Muscle of back (tissue), 3 donors: ENCODE measurements at regions not wholly inside any gene's neighbourhood (a gene's known extent, or its start where the extent isn't known, plus 50 kb on each side); places are given as distances from the start of the nearest gene placed in this dataset.
A peak's percentile ranks its signal among the peaks of the same experiment; 100 is the strongest.
"Not testable (repeated sequence)": the region's sequence is repeated elsewhere in the genome, so short reads cannot be mapped to it uniquely, and the experiment has no call there.

Experiments used
- DNase-seq, 3 donors: peaks; one replicate each; pipeline versions ENCODE4 v3.0.0 to v3.0.0-alpha.2; 2013

GRCh38 chr10:6926971-6927370 is 346.9 kb upstream of the PRKCQ start:
- no peak for DNase-seq

- DNase-seq = peak in 1 of 3 donors; percentile 27
These were observed 345.1 kb upstream of the PRKCQ start for GRCh38 chr10:6925146-6925545.

- no peak for DNase-seq
These were observed 344.1 kb upstream of the PRKCQ start for GRCh38 chr10:6924166-6924565.

- DNase-seq = not testable (repeated sequence)
These were observed 340.9 kb upstream of the PRKCQ start for GRCh38 chr10:6921026-6921425.

GRCh38 chr10:6920072-6921019 is 340.3 kb upstream of the PRKCQ start:
- peak; percentile 38 to 80 (median 70) for DNase-seq

GRCh38 chr10:6919077-6919476 is 339.0 kb upstream of the PRKCQ start:
- no peak for DNase-seq

- no peak for DNase-seq
These were observed 338.2 kb upstream of the PRKCQ start for GRCh38 chr10:6918305-6918704.

GRCh38 chr10:6917125-6917524 is 337.0 kb upstream of the PRKCQ start:
- DNase-seq = no peak

- no peak for DNase-seq
These were observed 336.5 kb upstream of the PRKCQ start for GRCh38 chr10:6916601-6917000.

- no peak for DNase-seq
These were observed 335.2 kb upstream of the PRKCQ start for GRCh38 chr10:6915307-6915706.

GRCh38 chr10:6912929-6913328 is 332.9 kb upstream of the PRKCQ start:
- no peak for DNase-seq

- DNase-seq = no peak
These were observed 332.3 kb upstream of the PRKCQ start for GRCh38 chr10:6912424-6912823.

GRCh38 chr10:6912021-6912420 is 331.9 kb upstream of the PRKCQ start:
- DNase-seq = no peak

- DNase-seq = no peak
These were observed 330.0 kb upstream of the PRKCQ start for GRCh38 chr10:6909905-6910560.

GRCh38 chr10:6907877-6908530 is 327.9 kb upstream of the PRKCQ start:
- DNase-seq = no peak

GRCh38 chr10:6894405-6894804 is 314.3 kb upstream of the PRKCQ start:
- DNase-seq = no peak

GRCh38 chr10:6892864-6893263 is 312.8 kb upstream of the PRKCQ start:
- no peak for DNase-seq

GRCh38 chr10:6891924-6892323 is 311.8 kb upstream of the PRKCQ start:
- DNase-seq = no peak

GRCh38 chr10:6889718-6890117 is 309.6 kb upstream of the PRKCQ start:
- DNase-seq = no peak

GRCh38 chr10:6888434-6888833 is 308.4 kb upstream of the PRKCQ start:
- DNase-seq = no peak

- no peak for DNase-seq
These were observed 305.2 kb upstream of the PRKCQ start for GRCh38 chr10:6885284-6885683.

- no peak for DNase-seq
These were observed 301.9 kb upstream of the PRKCQ start for GRCh38 chr10:6881987-6882386.
